SK-N-SH treated with all-trans-retinoic acid at 6 μM for 48 hours (cell line): ENCODE measurements at regions not wholly inside any gene's neighbourhood (a gene's known extent, or its start where the extent isn't known, plus 50 kb on each side); places are given as distances from the start of the nearest gene placed in this dataset.
"Not testable (repeated sequence)": the region's sequence is repeated elsewhere in the genome, so short reads cannot be mapped to it uniquely, and the experiment has no call there.

Experiments
- PATZ1 ChIP-seq: fragments of 250-450 bp; sonication (Bioruptor Pico); IDR thresholded peaks from 2 replicates; pipeline ENCODE4 v1.8.0; 2020; ENCODE audit warnings: mild to moderate bottlenecking, moderate library complexity, borderline replicate concordance
- PPARA ChIP-seq: fragments of 250-450 bp; sonication (Bioruptor Pico); IDR thresholded peaks from 2 replicates; pipeline ENCODE4 v1.5.0; 2020; ENCODE audit warnings: mild to moderate bottlenecking, borderline replicate concordance

DNA sequence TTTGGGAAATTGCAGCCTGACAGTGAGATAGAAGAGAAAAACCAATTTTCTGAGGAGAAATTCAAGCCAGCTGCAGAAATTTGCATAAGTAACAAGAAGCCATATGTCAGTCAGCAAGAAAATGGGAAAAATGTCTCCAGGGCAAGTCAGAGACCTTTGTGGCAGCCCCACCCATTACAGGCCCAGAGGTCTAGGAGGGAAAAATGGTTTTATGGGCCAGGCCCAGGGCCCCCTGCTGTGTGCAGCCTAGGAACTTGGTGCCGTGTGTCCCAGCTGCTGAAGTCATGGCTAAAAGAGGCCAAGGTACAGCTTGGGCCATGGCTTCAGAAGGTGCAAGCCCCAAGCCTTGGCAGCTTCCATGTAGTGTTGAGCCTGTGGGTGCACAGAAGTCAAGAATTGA is 296.1 kb downstream of the TTC6 start:
- TF ChIP-seq PPARA (CRISPR knock-in tag); PATZ1: not testable (repeated sequence)
